ENCODE measurements at regions not wholly inside any gene's neighbourhood (a gene's known extent, or its start where the extent isn't known, plus 50 kb on each side); places are given as distances from the start of the nearest gene placed in this dataset.

- TF ChIP-seq POLR2A (IDR thresholded peaks at IDR 0.05; ENCODE audit: low read length) = no peak
- no peak for TF ChIP-seq GATA1 (IDR thresholded peaks at IDR 0.05; ENCODE audit: low read depth, low read length)
Measured at GRCh38 chr16:73750639-73751038, 546.0 kb upstream of the PSMD7 start.
